Activated naive CD4-positive, alpha-beta T cell treated with Interleukin-2 at 50 U/mL for 16 hours (primary cell): ENCODE measurements at regions not wholly inside any gene's neighbourhood (a gene's known extent, or its start where the extent isn't known, plus 50 kb on each side); places are given as distances from the start of the nearest gene placed in this dataset.
"Not testable (repeated sequence)": the region's sequence is repeated elsewhere in the genome, so short reads cannot be mapped to it uniquely, and the experiment has no call there.

Experiments
- DNase-seq: peaks from one replicate; pipeline ENCODE4 v3.0.0-alpha.2; 2020

GRCh38 chr2:173673640-173674039, 291.5 kb downstream of the SP3 start:
- no peak for DNase-seq

- DNase-seq: no peak
Measured at GRCh38 chr2:173676647-173677046, 288.5 kb downstream of the SP3 start.

- DNase-seq: no peak
Measured at GRCh38 chr2:173678186-173678585, 287.0 kb downstream of the SP3 start.

- no peak for DNase-seq
Measured at GRCh38 chr2:173680574-173680973, 284.6 kb downstream of the SP3 start.

- DNase-seq: no peak
Measured at GRCh38 chr2:173681881-173682650, 283.1 kb downstream of the SP3 start.

GRCh38 chr2:173684896-173685459, 280.2 kb downstream of the SP3 start:
- DNase-seq: no peak

- DNase-seq: no peak
Measured at GRCh38 chr2:173690349-173690748, 274.8 kb downstream of the SP3 start.

GRCh38 chr2:173692068-173692467, 273.1 kb downstream of the SP3 start:
- DNase-seq: no peak

GRCh38 chr2:173693044-173693589, 272.1 kb downstream of the SP3 start:
- DNase-seq: no peak

GRCh38 chr2:173696274-173696673, 268.9 kb downstream of the SP3 start:
- no peak for DNase-seq

- no peak for DNase-seq
Measured at GRCh38 chr2:173697929-173698328, 267.2 kb downstream of the SP3 start.

- no peak for DNase-seq
Measured at GRCh38 chr2:173705656-173706055, 259.5 kb downstream of the SP3 start.

- DNase-seq: no peak
Measured at GRCh38 chr2:173706936-173707335, 258.2 kb downstream of the SP3 start.

GRCh38 chr2:173708806-173709205, 256.4 kb downstream of the SP3 start:
- DNase-seq: no peak

- no peak for DNase-seq
Measured at GRCh38 chr2:173711816-173712215, 253.4 kb downstream of the SP3 start.

GRCh38 chr2:173713904-173714555, 251.1 kb downstream of the SP3 start:
- DNase-seq: no peak

- no peak for DNase-seq
Measured at GRCh38 chr2:173715441-173715840, 249.7 kb downstream of the SP3 start.

- DNase-seq: no peak
Measured at GRCh38 chr2:173716458-173717052, 248.6 kb downstream of the SP3 start.

- DNase-seq: no peak
Measured at GRCh38 chr2:173719471-173719870, 245.7 kb downstream of the SP3 start.

- no peak for DNase-seq
Measured at GRCh38 chr2:173720306-173720705, 244.9 kb downstream of the SP3 start.

GRCh38 chr2:173734797-173735196, 230.4 kb downstream of the SP3 start:
- DNase-seq: no peak

- DNase-seq: not testable (repeated sequence)
Measured at GRCh38 chr2:173737954-173738575, 227.1 kb downstream of the SP3 start.

GRCh38 chr2:173739006-173739405, 226.2 kb downstream of the SP3 start:
- no peak for DNase-seq
